ENCODE measurements at regions not wholly inside any gene's neighbourhood (a gene's known extent, or its start where the extent isn't known, plus 50 kb on each side); places are given as distances from the start of the nearest gene placed in this dataset.
"Not testable (repeated sequence)": the region's sequence is repeated elsewhere in the genome, so short reads cannot be mapped to it uniquely, and the experiment has no call there.

GRCh38 chr3:104896624-104897023, 470.1 kb upstream of the ALCAM start:
- no peak for DNase-seq (ENCODE audit: low spot score)
- intact Hi-C loops (cut with DNase I): no loop called here

GRCh38 chr3:104901396-104901795, 465.3 kb upstream of the ALCAM start:
- intact Hi-C loops (cut with DNase I): no loop called here
- DNase-seq (ENCODE audit: low spot score): no peak

- intact Hi-C loops (cut with DNase I): no loop called here
Observed at GRCh38 chr3:104903064-104903463, 463.6 kb upstream of the ALCAM start.

GRCh38 chr3:104906001-104906639, 460.6 kb upstream of the ALCAM start:
- intact Hi-C loops (cut with DNase I): no loop called here
- DNase-seq (ENCODE audit: low spot score): no peak

More at GRCh38 chr3:104903064-104903463, 463.6 kb upstream of the ALCAM start:
- no peak for DNase-seq (ENCODE audit: low spot score)

- DNase-seq (ENCODE audit: low spot score): no peak
- intact Hi-C loops (cut with DNase I): no loop called here
Observed at GRCh38 chr3:104907507-104907906, 459.2 kb upstream of the ALCAM start.

GRCh38 chr3:104908761-104909160, 457.9 kb upstream of the ALCAM start:
- intact Hi-C loops (cut with DNase I): no loop called here
- DNase-seq (ENCODE audit: low spot score): no peak

GRCh38 chr3:104909198-104909597, 457.5 kb upstream of the ALCAM start:
- intact Hi-C loops (cut with DNase I): no loop called here
- DNase-seq (ENCODE audit: low spot score): no peak

GRCh38 chr3:104909721-104910120, 457.0 kb upstream of the ALCAM start:
- intact Hi-C loops (cut with DNase I): no loop called here
- no peak for DNase-seq (ENCODE audit: low spot score)

GRCh38 chr3:104911376-104911775, 455.3 kb upstream of the ALCAM start:
- intact Hi-C loops (cut with DNase I): no loop called here
- no peak for DNase-seq (ENCODE audit: low spot score)

GRCh38 chr3:104916971-104917370, 449.7 kb upstream of the ALCAM start:
- intact Hi-C loops (cut with DNase I): no loop called here
- no peak for DNase-seq (ENCODE audit: low spot score)

GRCh38 chr3:104920512-104920911, 446.2 kb upstream of the ALCAM start:
- no peak for DNase-seq (ENCODE audit: low spot score)
- intact Hi-C loops (cut with DNase I): no loop called here

- DNase-seq (ENCODE audit: low spot score): no peak
- intact Hi-C loops (cut with DNase I): no loop called here
Observed at GRCh38 chr3:104933972-104934371, 432.7 kb upstream of the ALCAM start.

- DNase-seq (ENCODE audit: low spot score): no peak
- intact Hi-C loops (cut with DNase I): no loop called here
Observed at GRCh38 chr3:104935613-104936012, 431.1 kb upstream of the ALCAM start.

GRCh38 chr3:104939196-104939595, 427.5 kb upstream of the ALCAM start:
- intact Hi-C loops (cut with DNase I): no loop called here
- DNase-seq (ENCODE audit: low spot score): no peak

- intact Hi-C loops (cut with DNase I): no loop called here
- no peak for DNase-seq (ENCODE audit: low spot score)
Observed at GRCh38 chr3:104941785-104942184, 424.9 kb upstream of the ALCAM start.

- intact Hi-C loops (cut with DNase I): no loop called here
Observed at GRCh38 chr3:104943974-104944373, 422.7 kb upstream of the ALCAM start.

GRCh38 chr3:104947943-104948342, 418.8 kb upstream of the ALCAM start:
- DNase-seq (ENCODE audit: low spot score): no peak
- intact Hi-C loops (cut with DNase I): no loop called here

More at GRCh38 chr3:104943974-104944373, 422.7 kb upstream of the ALCAM start:
- DNase-seq (ENCODE audit: low spot score): no peak

GRCh38 chr3:104949810-104950209, 416.9 kb upstream of the ALCAM start:
- intact Hi-C loops (cut with DNase I); DNase-seq (ENCODE audit: low spot score): not testable (repeated sequence)

- intact Hi-C loops (cut with DNase I): no loop called here
Observed at GRCh38 chr3:104951426-104951825, 415.3 kb upstream of the ALCAM start.

GRCh38 chr3:104952146-104952972, 414.4 kb upstream of the ALCAM start:
- intact Hi-C loops (cut with DNase I): no loop called here
- no peak for DNase-seq (ENCODE audit: low spot score)

More at GRCh38 chr3:104951426-104951825, 415.3 kb upstream of the ALCAM start:
- no peak for DNase-seq (ENCODE audit: low spot score)
